HCT116 (cell line): ENCODE measurements at regions not wholly inside any gene's neighbourhood (a gene's known extent, or its start where the extent isn't known, plus 50 kb on each side); places are given as distances from the start of the nearest gene placed in this dataset.

ENCODE experiments used
- ATAC-seq: fragments of 200-7000 bp; cut with Tn5 transposase; 2 replicates; pipeline ENCODE4 v1.9.1; 2020; ENCODE audit warnings: mild to moderate bottlenecking, moderate library complexity
- BruUV-seq: library from RNA; stranded (reverse); fragments of 400-500 nt; replicated peaks from 2 replicates; lab custom pipeline; 2021; lab: Mats Ljungman, UMichigan
- CTCF ChIA-PET: fragments of 300-600 bp; sonication (Branson Sonifier 250); formaldehyde crosslinking; loops from one replicate; lab custom pipeline; 2021; ENCODE audit warnings: antibody characterized with exemption; lab: Charles Lee
- POLR2A ChIA-PET: fragments of 300-600, 350-600 bp; sonication (Branson Sonifier 250); formaldehyde crosslinking; loops from one replicate; lab custom pipeline; 2021; ENCODE audit warnings: antibody characterized with exemption; lab: Charles Lee
- RAD21 ChIA-PET, 2 experiments: fragments of 300-600 bp; sonication (Branson Sonifier 250); formaldehyde crosslinking; loops; one replicate each; lab custom pipeline; 2023; ENCODE audit warnings: low total read pairs in 2 of 2; ENCODE audit not compliant: uncharacterized antibody in 2 of 2, unreplicated experiment in 2 of 2, low non-redundant PET in 1 of 2; lab: Charles Lee
- DNase-seq: peaks from one replicate; pipeline ENCODE4 v3.0.0-alpha.2; 2010; ENCODE audit warnings: low read depth, low spot score
- H2AFZ ChIP-seq: fragments of 200-600 bp; shearing (Covaris generic), sonication (generic); 2 replicates; pipeline ENCODE4 v1.6.1; 2017; ENCODE audit warnings: low read depth, mixed run types, mixed read lengths, antibody characterized with exemption, low read length; ENCODE audit not compliant: poor library complexity, severe bottlenecking
- H3K27ac ChIP-seq: 2 replicates; pipeline ENCODE4 v1.5.1; 2012; ENCODE audit warnings: low read depth, low read length
- H3K27me3 ChIP-seq: fragments of 200-600 bp; sonication (generic); 2 replicates; pipeline ENCODE4 v1.6.1; 2016; ENCODE audit warnings: mixed run types, low read length, mixed read lengths; ENCODE audit not compliant: insufficient read depth
- H3K36me3 ChIP-seq, 2 experiments: fragments of 200-500 bp in 1 of 2; fragments of 200-600 bp in 1 of 2; sonication (Bioruptor generic) in 1 of 2; sonication (generic) in 1 of 2; 2 replicates each; pipeline versions ENCODE4 v1.5.1 to v1.6.1; 2014 to 2016; ENCODE audit warnings: low read length in 2 of 2, inconsistent platforms in 1 of 2, mixed read lengths in 1 of 2, mixed run types in 1 of 2; ENCODE audit not compliant: insufficient read depth in 2 of 2, control insufficient read depth in 1 of 2
- H3K4me1 ChIP-seq, 2 experiments: fragments of 200-600 bp in 1 of 2; sonication (generic) in 1 of 2; 2 replicates each; pipeline versions ENCODE4 v1.5.1 to v1.6.1; 2012 to 2017; ENCODE audit warnings: low read length in 2 of 2, inconsistent platforms in 1 of 2, mild to moderate bottlenecking in 1 of 2, mixed read lengths in 1 of 2, mixed run types in 1 of 2, moderate library complexity in 1 of 2; ENCODE audit not compliant: insufficient read depth in 2 of 2, control insufficient read depth in 1 of 2
- H3K4me2 ChIP-seq: fragments of 200-600 bp; sonication (generic); 2 replicates; pipeline ENCODE4 v1.6.1; 2017; ENCODE audit warnings: mixed run types, low read length, mixed read lengths
- H3K4me3 ChIP-seq, 2 experiments: fragments of 200-600 bp in 1 of 2; sonication (generic) in 1 of 2; replicated peaks in 1 of 2; 2 replicates each; pipeline ENCODE4 v1.5.1; 2011 to 2016; ENCODE audit warnings: low read length in 2 of 2, control low read depth in 1 of 2, low read depth in 1 of 2, mild to moderate bottlenecking in 1 of 2, mixed read lengths in 1 of 2, mixed run types in 1 of 2
- H3K79me2 ChIP-seq: fragments of 200-600 bp; sonication (generic); 2 replicates; pipeline ENCODE4 v1.6.1; 2017; ENCODE audit warnings: mild to moderate bottlenecking, mixed run types, low read length, moderate library complexity, mixed read lengths; ENCODE audit not compliant: insufficient read depth
- H3K9ac ChIP-seq: fragments of 200-600 bp; sonication (generic); 2 replicates; pipeline ENCODE4 v1.6.1; 2016; ENCODE audit warnings: low read length, mixed read lengths
- H3K9me2 ChIP-seq: fragments of 200-600 bp; sonication (generic), shearing (Covaris generic); 2 replicates; pipeline ENCODE4 v1.6.1; 2017; ENCODE audit warnings: mixed run types, mild to moderate bottlenecking, moderate library complexity; ENCODE audit not compliant: insufficient read depth
- H3K9me3 ChIP-seq, 2 experiments: fragments of 200-500 bp in 1 of 2; fragments of 200-600 bp in 1 of 2; sonication (Bioruptor generic) in 1 of 2; sonication (generic) in 1 of 2; 2 replicates each; pipeline ENCODE4 v1.6.1; 2014 to 2017; ENCODE audit warnings: low read length in 2 of 2, mixed read lengths in 2 of 2, inconsistent platforms in 1 of 2, low read depth in 1 of 2, mild to moderate bottlenecking in 1 of 2, mixed run types in 1 of 2, moderate library complexity in 1 of 2; ENCODE audit not compliant: control insufficient read depth in 1 of 2, insufficient read depth in 1 of 2
- H4K20me1 ChIP-seq: fragments of 200-600 bp; sonication (generic), shearing (Covaris generic); 2 replicates; pipeline ENCODE4 v1.6.1; 2017; ENCODE audit warnings: mixed run types, mild to moderate bottlenecking, moderate library complexity; ENCODE audit not compliant: insufficient read depth
- CBX3 ChIP-seq: IDR thresholded peaks from 2 replicates; pipeline ENCODE4 v1.6.1; 2012; ENCODE audit warnings: low read depth
- CEBPB ChIP-seq: IDR thresholded peaks from 2 replicates; pipeline ENCODE4 v1.6.1; 2012; ENCODE audit warnings: low read depth
- EGR1 ChIP-seq: IDR thresholded peaks from 2 replicates; pipeline ENCODE4 v1.6.1; 2012; ENCODE audit warnings: low read depth
- EZH2 ChIP-seq: fragments of 200-600 bp; sonication (generic); IDR thresholded peaks from 2 replicates; pipeline ENCODE4 v1.6.1; 2017; ENCODE audit warnings: antibody characterized with exemption, mixed run types
- EZH2phosphoT487 ChIP-seq: fragments of 200-600 bp; IDR thresholded peaks from 2 replicates; pipeline ENCODE4 v1.6.1; 2018; ENCODE audit warnings: antibody characterized with exemption, borderline replicate concordance
- JUND ChIP-seq: IDR thresholded peaks from 2 replicates; pipeline ENCODE4 v1.6.1; 2012
- POLR2A ChIP-seq: IDR thresholded peaks from 2 replicates; pipeline ENCODE4 v1.7.0; 2011; ENCODE audit warnings: borderline replicate concordance; ENCODE audit not compliant: insufficient read depth, insufficient read length; ENCODE audit errors: extremely low read depth
- RAD21 ChIP-seq: IDR thresholded peaks from 2 replicates; pipeline ENCODE4 v1.6.1; 2012; ENCODE audit warnings: low read depth, mild to moderate bottlenecking
- SIN3A ChIP-seq: IDR thresholded peaks from 2 replicates; pipeline ENCODE4 v1.6.1; 2012; ENCODE audit warnings: low read depth
- SRF ChIP-seq: IDR thresholded peaks from 2 replicates; pipeline ENCODE4 v1.6.1; 2012; ENCODE audit warnings: low read depth
- YY1 ChIP-seq: IDR thresholded peaks from 2 replicates; pipeline ENCODE4 v1.6.1; 2011; ENCODE audit warnings: low read length, low read depth, moderate library complexity, mild to moderate bottlenecking; ENCODE audit not compliant: insufficient replicate concordance; ENCODE audit errors: extremely low read depth
- ZNF274 ChIP-seq: fragments of 200-500 bp; sonication (Bioruptor generic); IDR thresholded peaks from 2 replicates; pipeline ENCODE4 v1.6.1; 2014; ENCODE audit warnings: mild to moderate bottlenecking, low read depth, low read length, inconsistent platforms
- intact Hi-C: fragments of 100-400 bp; cut with micrococcal nuclease; formaldehyde crosslinking; loops from 2 replicates; pipeline ENCODE4 v1.10.0; 2022
- TF ChIP-seq, protein P1 (sequence below): IDR thresholded peaks from 2 replicates; pipeline ENCODE4 v1.6.1; 2012; ENCODE audit warnings: low read depth
- TF ChIP-seq, protein P2 (sequence below): IDR thresholded peaks from 2 replicates; pipeline ENCODE4 v1.6.1; 2011; ENCODE audit warnings: mild to moderate bottlenecking, low read length, moderate library complexity; ENCODE audit not compliant: insufficient replicate concordance; ENCODE audit errors: extremely low read depth
- TF ChIP-seq, protein P3 (sequence below): IDR thresholded peaks from 2 replicates; pipeline ENCODE4 v1.6.1; 2012

DNA sequence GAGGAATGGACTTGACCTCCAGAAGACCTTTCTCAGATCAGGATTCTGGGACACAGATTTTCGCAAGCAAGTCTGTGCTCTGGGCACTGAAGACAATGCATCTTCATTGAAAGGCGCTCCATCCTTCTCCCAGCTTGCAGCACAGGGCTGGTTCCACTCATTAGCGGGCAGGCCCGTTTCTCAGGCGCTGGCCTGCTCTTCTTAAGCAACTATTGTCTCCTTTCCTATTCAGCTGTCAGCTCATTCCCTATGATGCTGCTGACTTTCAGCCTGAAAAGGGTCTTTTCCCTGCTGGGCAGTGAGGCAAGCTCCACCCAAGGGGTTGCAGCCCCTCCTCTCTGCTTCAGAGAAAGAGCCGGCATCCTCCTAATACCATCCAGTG is 91.9 kb upstream of the PLXNA2 start (continued):
- TF ChIP-seq, protein P1, sequence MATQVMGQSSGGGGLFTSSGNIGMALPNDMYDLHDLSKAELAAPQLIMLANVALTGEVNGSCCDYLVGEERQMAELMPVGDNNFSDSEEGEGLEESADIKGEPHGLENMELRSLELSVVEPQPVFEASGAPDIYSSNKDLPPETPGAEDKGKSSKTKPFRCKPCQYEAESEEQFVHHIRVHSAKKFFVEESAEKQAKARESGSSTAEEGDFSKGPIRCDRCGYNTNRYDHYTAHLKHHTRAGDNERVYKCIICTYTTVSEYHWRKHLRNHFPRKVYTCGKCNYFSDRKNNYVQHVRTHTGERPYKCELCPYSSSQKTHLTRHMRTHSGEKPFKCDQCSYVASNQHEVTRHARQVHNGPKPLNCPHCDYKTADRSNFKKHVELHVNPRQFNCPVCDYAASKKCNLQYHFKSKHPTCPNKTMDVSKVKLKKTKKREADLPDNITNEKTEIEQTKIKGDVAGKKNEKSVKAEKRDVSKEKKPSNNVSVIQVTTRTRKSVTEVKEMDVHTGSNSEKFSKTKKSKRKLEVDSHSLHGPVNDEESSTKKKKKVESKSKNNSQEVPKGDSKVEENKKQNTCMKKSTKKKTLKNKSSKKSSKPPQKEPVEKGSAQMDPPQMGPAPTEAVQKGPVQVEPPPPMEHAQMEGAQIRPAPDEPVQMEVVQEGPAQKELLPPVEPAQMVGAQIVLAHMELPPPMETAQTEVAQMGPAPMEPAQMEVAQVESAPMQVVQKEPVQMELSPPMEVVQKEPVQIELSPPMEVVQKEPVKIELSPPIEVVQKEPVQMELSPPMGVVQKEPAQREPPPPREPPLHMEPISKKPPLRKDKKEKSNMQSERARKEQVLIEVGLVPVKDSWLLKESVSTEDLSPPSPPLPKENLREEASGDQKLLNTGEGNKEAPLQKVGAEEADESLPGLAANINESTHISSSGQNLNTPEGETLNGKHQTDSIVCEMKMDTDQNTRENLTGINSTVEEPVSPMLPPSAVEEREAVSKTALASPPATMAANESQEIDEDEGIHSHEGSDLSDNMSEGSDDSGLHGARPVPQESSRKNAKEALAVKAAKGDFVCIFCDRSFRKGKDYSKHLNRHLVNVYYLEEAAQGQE, result no peak

DNA sequence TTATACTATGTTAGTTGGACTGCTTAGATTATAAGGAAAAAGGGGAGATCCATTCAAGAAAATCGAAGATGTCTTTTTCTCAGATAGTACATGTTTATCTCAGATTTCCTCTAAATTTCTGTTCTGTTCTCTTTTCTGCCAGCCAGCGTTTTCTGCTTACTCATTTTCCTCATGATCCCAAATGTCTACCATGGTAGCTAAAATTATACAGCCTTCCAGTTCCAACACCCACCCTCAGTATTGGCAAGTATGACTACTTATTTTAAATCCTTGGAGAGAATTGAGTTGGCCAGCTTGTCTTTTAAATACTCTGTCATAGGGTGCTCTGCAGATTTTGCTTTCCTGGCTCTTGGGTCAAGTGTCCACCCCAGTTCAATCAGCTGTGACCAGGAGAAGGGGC is 95.7 kb upstream of the PLXNA2 start:
- intact Hi-C loops, result no loop called here
- Histone ChIP-seq H3K4me2 (no peak overlapping the region), H2AFZ (no peak overlapping the region), H3K27me3 (peaks cover 4% of the 10 kb centered on the region; the same call in 1 of the 2 replicates), H4K20me1 (no peaks in the 10 kb centered on the region), H3K36me3 (no peaks in the 10 kb centered on the region), H3K4me1 (no peaks in the 10 kb centered on the region), H3K27ac (no peak overlapping the region), H3K4me3 (no peak overlapping the region), H3K79me2 (no peaks in the 10 kb centered on the region), H3K9ac (no peak overlapping the region), H3K9me2 (no peaks in the 10 kb centered on the region), H3K9me3 (no peaks in the 10 kb centered on the region)
- BruUV-seq, result no TSS peak
- DNase-seq (no peak), ATAC-seq (no peak)
- ChIA-PET POLR2A (no interaction called here), RAD21 (no interaction called here), CTCF (no interaction called here)
- TF ChIP-seq SIN3A, result no peak
- no peak for TF ChIP-seq EGR1
- no peak for TF ChIP-seq CBX3
- TF ChIP-seq POLR2A, result no peak
- TF ChIP-seq EZH2, result no peak
- TF ChIP-seq JUND, result no peak
- TF ChIP-seq RAD21, result no peak
- no peak for TF ChIP-seq CEBPB
- TF ChIP-seq EZH2phosphoT487, result no peak
- TF ChIP-seq, protein P2, sequence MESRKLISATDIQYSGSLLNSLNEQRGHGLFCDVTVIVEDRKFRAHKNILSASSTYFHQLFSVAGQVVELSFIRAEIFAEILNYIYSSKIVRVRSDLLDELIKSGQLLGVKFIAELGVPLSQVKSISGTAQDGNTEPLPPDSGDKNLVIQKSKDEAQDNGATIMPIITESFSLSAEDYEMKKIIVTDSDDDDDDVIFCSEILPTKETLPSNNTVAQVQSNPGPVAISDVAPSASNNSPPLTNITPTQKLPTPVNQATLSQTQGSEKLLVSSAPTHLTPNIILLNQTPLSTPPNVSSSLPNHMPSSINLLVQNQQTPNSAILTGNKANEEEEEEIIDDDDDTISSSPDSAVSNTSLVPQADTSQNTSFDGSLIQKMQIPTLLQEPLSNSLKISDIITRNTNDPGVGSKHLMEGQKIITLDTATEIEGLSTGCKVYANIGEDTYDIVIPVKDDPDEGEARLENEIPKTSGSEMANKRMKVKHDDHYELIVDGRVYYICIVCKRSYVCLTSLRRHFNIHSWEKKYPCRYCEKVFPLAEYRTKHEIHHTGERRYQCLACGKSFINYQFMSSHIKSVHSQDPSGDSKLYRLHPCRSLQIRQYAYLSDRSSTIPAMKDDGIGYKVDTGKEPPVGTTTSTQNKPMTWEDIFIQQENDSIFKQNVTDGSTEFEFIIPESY, result no peak
- TF ChIP-seq YY1, result no peak
- no peak for TF ChIP-seq ZNF274
- no peak for TF ChIP-seq SRF
- TF ChIP-seq, protein P3, sequence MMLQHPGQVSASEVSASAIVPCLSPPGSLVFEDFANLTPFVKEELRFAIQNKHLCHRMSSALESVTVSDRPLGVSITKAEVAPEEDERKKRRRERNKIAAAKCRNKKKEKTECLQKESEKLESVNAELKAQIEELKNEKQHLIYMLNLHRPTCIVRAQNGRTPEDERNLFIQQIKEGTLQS, result no peak
